HepG2 (cell line): ENCODE measurements at regions not wholly inside any gene's neighbourhood (a gene's known extent, or its start where the extent isn't known, plus 50 kb on each side); places are given as distances from the start of the nearest gene placed in this dataset.
A peak's percentile ranks its signal among the peaks of the same experiment; 100 is the strongest.

Source experiments
- BHLHE40 ChIP-seq: IDR thresholded peaks from 2 replicates; pipeline ENCODE4 v1.6.1; 2011; ENCODE audit warnings: low read length, improper control_type of control experiment
- CREB1 ChIP-seq, 2 experiments: fragments of 450-650 bp in 1 of 2; IDR thresholded peaks; 2 replicates each; pipeline ENCODE4 v1.6.1; 2016 to 2017; ENCODE audit warnings: control low read depth in 1 of 2, mild to moderate bottlenecking in 1 of 2, missing compliant biosample characterization in 1 of 2, missing genetic modification characterization in 1 of 2
- FOSL2 ChIP-seq: sonication (generic); formaldehyde crosslinking; IDR thresholded peaks from 2 replicates; pipeline ENCODE4 v1.4.0; 2020; ENCODE audit warnings: missing genetic modification reagents
- GTF3A ChIP-seq: sonication (generic); formaldehyde crosslinking; conservative IDR thresholded peaks from 2 replicates; pipeline ENCODE4 v1.4.0; 2020; ENCODE audit warnings: mild to moderate bottlenecking, missing genetic modification reagents
- MIER3 ChIP-seq: IDR thresholded peaks from 2 replicates; pipeline ENCODE4 v1.6.1; 2016; ENCODE audit warnings: missing compliant biosample characterization, borderline replicate concordance
- NR2F2 ChIP-seq: IDR thresholded peaks from 2 replicates; pipeline ENCODE4 v1.6.1; 2012; ENCODE audit warnings: low read depth, inconsistent platforms, borderline replicate concordance
- PAWR ChIP-seq: sonication (generic); formaldehyde crosslinking; IDR thresholded peaks from 2 replicates; pipeline ENCODE4 v1.4.0; 2020; ENCODE audit warnings: missing genetic modification reagents, mild to moderate bottlenecking, borderline replicate concordance
- SAP130 ChIP-seq: IDR thresholded peaks from 2 replicates; pipeline ENCODE4 v1.6.1; 2016; ENCODE audit warnings: low read depth
- SIX4 ChIP-seq: sonication (generic); formaldehyde crosslinking; IDR thresholded peaks from 2 replicates; pipeline ENCODE4 v1.4.0; 2020; ENCODE audit warnings: missing genetic modification reagents
- ZNF331 ChIP-seq: sonication (generic); formaldehyde crosslinking; IDR thresholded peaks from 2 replicates; pipeline ENCODE4 v1.4.0; 2020; ENCODE audit warnings: missing genetic modification reagents
- ZNF431 ChIP-seq: sonication (generic); formaldehyde crosslinking; IDR thresholded peaks from 2 replicates; pipeline ENCODE4 v1.9.0; 2022; ENCODE audit warnings: missing genetic modification reagents, low read depth, mild to moderate bottlenecking, borderline replicate concordance
- ZNF552 ChIP-seq: sonication (generic); formaldehyde crosslinking; IDR thresholded peaks from 2 replicates; pipeline ENCODE4 v1.9.0; 2022; ENCODE audit warnings: missing genetic modification reagents, mild to moderate bottlenecking, borderline replicate concordance
- ZNF724P ChIP-seq: sonication (generic); formaldehyde crosslinking; IDR thresholded peaks from 2 replicates; pipeline ENCODE4 v1.8.0; 2022; ENCODE audit warnings: missing genetic modification reagents, borderline replicate concordance
- TF ChIP-seq, protein P1 (sequence below): sonication (generic); formaldehyde crosslinking; IDR thresholded peaks from 2 replicates; pipeline ENCODE4 v1.4.0; 2020; ENCODE audit warnings: missing genetic modification reagents
- TF ChIP-seq, protein P2 (sequence below): IDR thresholded peaks from 2 replicates; pipeline ENCODE4 v1.6.1; 2016
- TF ChIP-seq, protein P3 (sequence below): sonication (generic); formaldehyde crosslinking; IDR thresholded peaks from 2 replicates; pipeline ENCODE4 v1.5.1; 2020; ENCODE audit warnings: missing genetic modification reagents, mild to moderate bottlenecking, borderline replicate concordance
- TF ChIP-seq, protein P4 (sequence below): sonication (generic); formaldehyde crosslinking; IDR thresholded peaks from 2 replicates; pipeline ENCODE4 v1.9.0; 2021; ENCODE audit warnings: mild to moderate bottlenecking, missing genetic modification reagents
- TF ChIP-seq, protein P5 (sequence below): sonication (generic); formaldehyde crosslinking; IDR thresholded peaks from 2 replicates; pipeline ENCODE4 v1.5.0; 2020; ENCODE audit warnings: mild to moderate bottlenecking, low read depth, missing genetic modification reagents, borderline replicate concordance

DNA sequence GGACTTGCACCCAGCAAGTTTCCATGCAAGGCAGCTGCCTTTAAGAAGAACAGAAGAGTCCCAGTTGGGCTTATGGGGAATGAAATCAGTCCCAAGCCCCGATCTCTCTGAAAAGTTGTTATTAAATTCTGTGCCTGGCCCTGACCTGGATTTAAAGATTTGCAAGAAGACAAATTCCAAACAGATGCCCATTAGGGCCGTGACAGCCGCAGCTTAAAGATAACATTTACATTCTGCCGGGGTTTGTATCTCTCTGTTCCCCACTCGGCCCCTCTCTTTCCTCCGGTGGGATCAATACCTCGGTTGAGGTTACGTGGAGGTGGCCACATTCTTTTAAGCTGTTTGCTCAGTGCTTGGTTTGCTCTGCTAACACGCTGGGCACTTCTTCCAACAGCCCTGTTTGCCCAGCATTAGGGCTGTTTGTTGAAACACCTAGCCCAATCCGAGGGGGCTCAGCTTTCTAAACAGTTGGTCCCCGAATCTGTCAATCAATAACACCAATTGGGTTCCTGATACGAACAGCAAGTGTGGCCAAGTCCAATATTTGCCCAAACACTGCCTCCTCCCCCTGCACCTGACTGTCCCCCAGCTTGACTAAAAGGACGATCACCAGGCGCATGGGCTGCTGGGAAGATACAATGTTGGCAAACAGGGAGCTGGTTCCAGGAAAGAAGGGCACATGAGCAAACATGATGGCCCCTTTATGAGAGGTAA, 108.6 kb downstream of the RPLP1 start (continued):
- TF ChIP-seq, protein P1, sequence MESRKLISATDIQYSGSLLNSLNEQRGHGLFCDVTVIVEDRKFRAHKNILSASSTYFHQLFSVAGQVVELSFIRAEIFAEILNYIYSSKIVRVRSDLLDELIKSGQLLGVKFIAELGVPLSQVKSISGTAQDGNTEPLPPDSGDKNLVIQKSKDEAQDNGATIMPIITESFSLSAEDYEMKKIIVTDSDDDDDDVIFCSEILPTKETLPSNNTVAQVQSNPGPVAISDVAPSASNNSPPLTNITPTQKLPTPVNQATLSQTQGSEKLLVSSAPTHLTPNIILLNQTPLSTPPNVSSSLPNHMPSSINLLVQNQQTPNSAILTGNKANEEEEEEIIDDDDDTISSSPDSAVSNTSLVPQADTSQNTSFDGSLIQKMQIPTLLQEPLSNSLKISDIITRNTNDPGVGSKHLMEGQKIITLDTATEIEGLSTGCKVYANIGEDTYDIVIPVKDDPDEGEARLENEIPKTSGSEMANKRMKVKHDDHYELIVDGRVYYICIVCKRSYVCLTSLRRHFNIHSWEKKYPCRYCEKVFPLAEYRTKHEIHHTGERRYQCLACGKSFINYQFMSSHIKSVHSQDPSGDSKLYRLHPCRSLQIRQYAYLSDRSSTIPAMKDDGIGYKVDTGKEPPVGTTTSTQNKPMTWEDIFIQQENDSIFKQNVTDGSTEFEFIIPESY (CRISPR knock-in tag) = peak; percentile 24; the same call in 1 of the 2 replicates
- TF ChIP-seq FOSL2 (peak; percentile 94), NR2F2 (peak; percentile 93), BHLHE40 (peak; percentile 84), SIX4 (CRISPR knock-in tag) (peak; percentile 77; the same call in 1 of the 2 replicates), ZNF431 (CRISPR knock-in tag) (no peak), PAWR (CRISPR knock-in tag) (no peak), MIER3 (CRISPR knock-in tag) (peak; percentile 52; the same call in 1 of the 2 replicates), ZNF331 (0 out of 2 replicates have a peak, but pooled peaks have one; percentile 23), GTF3A (CRISPR knock-in tag) (no peak), CREB1 (IDR thresholded peaks at IDR 0.05) (no peak), CREB1 (CRISPR knock-in tag; IDR thresholded peaks at IDR 0.05) (peak; percentile 53), ZNF724P (CRISPR knock-in tag) (no peak), SAP130 (peak; percentile 33; the same call in 1 of the 2 replicates), ZNF552 (CRISPR knock-in tag) (0 out of 2 replicates have a peak, but pooled peaks have one; percentile 26)
- TF ChIP-seq, protein P2, sequence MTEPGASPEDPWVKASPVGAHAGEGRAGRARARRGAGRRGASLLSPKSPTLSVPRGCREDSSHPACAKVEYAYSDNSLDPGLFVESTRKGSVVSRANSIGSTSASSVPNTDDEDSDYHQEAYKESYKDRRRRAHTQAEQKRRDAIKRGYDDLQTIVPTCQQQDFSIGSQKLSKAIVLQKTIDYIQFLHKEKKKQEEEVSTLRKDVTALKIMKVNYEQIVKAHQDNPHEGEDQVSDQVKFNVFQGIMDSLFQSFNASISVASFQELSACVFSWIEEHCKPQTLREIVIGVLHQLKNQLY (CRISPR knock-in tag) = peak; percentile 59; the same call in 1 of the 2 replicates
- TF ChIP-seq, protein P3, sequence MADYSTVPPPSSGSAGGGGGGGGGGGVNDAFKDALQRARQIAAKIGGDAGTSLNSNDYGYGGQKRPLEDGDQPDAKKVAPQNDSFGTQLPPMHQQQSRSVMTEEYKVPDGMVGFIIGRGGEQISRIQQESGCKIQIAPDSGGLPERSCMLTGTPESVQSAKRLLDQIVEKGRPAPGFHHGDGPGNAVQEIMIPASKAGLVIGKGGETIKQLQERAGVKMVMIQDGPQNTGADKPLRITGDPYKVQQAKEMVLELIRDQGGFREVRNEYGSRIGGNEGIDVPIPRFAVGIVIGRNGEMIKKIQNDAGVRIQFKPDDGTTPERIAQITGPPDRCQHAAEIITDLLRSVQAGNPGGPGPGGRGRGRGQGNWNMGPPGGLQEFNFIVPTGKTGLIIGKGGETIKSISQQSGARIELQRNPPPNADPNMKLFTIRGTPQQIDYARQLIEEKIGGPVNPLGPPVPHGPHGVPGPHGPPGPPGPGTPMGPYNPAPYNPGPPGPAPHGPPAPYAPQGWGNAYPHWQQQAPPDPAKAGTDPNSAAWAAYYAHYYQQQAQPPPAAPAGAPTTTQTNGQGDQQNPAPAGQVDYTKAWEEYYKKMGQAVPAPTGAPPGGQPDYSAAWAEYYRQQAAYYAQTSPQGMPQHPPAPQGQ (CRISPR knock-in tag) = 0 out of 2 replicates have a peak, but pooled peaks have one; percentile 41
- TF ChIP-seq, protein P4, sequence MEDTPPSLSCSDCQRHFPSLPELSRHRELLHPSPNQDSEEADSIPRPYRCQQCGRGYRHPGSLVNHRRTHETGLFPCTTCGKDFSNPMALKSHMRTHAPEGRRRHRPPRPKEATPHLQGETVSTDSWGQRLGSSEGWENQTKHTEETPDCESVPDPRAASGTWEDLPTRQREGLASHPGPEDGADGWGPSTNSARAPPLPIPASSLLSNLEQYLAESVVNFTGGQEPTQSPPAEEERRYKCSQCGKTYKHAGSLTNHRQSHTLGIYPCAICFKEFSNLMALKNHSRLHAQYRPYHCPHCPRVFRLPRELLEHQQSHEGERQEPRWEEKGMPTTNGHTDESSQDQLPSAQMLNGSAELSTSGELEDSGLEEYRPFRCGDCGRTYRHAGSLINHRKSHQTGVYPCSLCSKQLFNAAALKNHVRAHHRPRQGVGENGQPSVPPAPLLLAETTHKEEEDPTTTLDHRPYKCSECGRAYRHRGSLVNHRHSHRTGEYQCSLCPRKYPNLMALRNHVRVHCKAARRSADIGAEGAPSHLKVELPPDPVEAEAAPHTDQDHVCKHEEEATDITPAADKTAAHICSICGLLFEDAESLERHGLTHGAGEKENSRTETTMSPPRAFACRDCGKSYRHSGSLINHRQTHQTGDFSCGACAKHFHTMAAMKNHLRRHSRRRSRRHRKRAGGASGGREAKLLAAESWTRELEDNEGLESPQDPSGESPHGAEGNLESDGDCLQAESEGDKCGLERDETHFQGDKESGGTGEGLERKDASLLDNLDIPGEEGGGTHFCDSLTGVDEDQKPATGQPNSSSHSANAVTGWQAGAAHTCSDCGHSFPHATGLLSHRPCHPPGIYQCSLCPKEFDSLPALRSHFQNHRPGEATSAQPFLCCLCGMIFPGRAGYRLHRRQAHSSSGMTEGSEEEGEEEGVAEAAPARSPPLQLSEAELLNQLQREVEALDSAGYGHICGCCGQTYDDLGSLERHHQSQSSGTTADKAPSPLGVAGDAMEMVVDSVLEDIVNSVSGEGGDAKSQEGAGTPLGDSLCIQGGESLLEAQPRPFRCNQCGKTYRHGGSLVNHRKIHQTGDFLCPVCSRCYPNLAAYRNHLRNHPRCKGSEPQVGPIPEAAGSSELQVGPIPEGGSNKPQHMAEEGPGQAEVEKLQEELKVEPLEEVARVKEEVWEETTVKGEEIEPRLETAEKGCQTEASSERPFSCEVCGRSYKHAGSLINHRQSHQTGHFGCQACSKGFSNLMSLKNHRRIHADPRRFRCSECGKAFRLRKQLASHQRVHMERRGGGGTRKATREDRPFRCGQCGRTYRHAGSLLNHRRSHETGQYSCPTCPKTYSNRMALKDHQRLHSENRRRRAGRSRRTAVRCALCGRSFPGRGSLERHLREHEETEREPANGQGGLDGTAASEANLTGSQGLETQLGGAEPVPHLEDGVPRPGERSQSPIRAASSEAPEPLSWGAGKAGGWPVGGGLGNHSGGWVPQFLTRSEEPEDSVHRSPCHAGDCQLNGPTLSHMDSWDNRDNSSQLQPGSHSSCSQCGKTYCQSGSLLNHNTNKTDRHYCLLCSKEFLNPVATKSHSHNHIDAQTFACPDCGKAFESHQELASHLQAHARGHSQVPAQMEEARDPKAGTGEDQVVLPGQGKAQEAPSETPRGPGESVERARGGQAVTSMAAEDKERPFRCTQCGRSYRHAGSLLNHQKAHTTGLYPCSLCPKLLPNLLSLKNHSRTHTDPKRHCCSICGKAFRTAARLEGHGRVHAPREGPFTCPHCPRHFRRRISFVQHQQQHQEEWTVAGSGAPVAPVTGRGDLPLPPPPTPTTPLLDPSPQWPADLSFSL = no peak
- TF ChIP-seq, protein P5, sequence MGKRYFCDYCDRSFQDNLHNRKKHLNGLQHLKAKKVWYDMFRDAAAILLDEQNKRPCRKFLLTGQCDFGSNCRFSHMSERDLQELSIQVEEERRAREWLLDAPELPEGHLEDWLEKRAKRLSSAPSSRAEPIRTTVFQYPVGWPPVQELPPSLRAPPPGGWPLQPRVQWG (CRISPR knock-in tag) = no peak
